Upper lobe of left lung (tissue), 6 donors: ENCODE measurements at regions not wholly inside any gene's neighbourhood (a gene's known extent, or its start where the extent isn't known, plus 50 kb on each side); places are given as distances from the start of the nearest gene placed in this dataset.

Source experiments
- ATAC-seq, 2 donors: fragments of 200-7000 bp; cut with Tn5 transposase; one replicate each; pipeline ENCODE4 v1.9.1; 2022; ENCODE audit warnings: mild to moderate bottlenecking in 2 of 2, moderate library complexity in 2 of 2; ENCODE audit not compliant: low FRiP score in 2 of 2
- DNase-seq, 2 donors: peaks; one replicate each; pipeline ENCODE4 v3.0.0-alpha.2; 2019 to 2020
- H3K27ac ChIP-seq, 4 donors: fragments of 200-600 bp; sonication (generic); one replicate each; pipeline ENCODE4 v1.5.1; 2016 to 2019
- H3K27me3 ChIP-seq, 4 donors: fragments of 200-600 bp; sonication (generic); one replicate each; pipeline ENCODE4 v1.5.1; 2017 to 2019
- H3K36me3 ChIP-seq, 4 donors: fragments of 200-600 bp; sonication (generic); one replicate each; pipeline ENCODE4 v1.5.1; 2016 to 2019
- H3K4me1 ChIP-seq, 4 donors: fragments of 200-600 bp; sonication (generic); one replicate each; pipeline ENCODE4 v1.5.1; 2018 to 2019
- H3K4me3 ChIP-seq, 4 donors: fragments of 200-600 bp; sonication (generic); one replicate each; pipeline ENCODE4 v1.5.1; 2017 to 2019; ENCODE audit warnings: mild to moderate bottlenecking in 2 of 4, moderate library complexity in 1 of 4
- H3K9me3 ChIP-seq, 4 donors: fragments of 200-600 bp; sonication (generic); one replicate each; pipeline ENCODE4 v1.5.1; 2018 to 2019
- CTCF ChIP-seq, 6 experiments: fragments of 450-650 bp in 4 of 6; fragments of 200-600 bp in 2 of 6; sonication (generic) in 2 of 6; IDR thresholded peaks; one replicate each; pipeline ENCODE4 v1.5.1; 2016 to 2019; ENCODE audit warnings: antibody characterized with exemption in 6 of 6
- EP300 ChIP-seq, 4 donors: sonication (generic); formaldehyde crosslinking; IDR thresholded peaks; one replicate each; pipeline ENCODE4 v1.5.1; 2017; ENCODE audit warnings: antibody characterized with exemption in 4 of 4, control low read depth in 2 of 4
- POLR2A ChIP-seq, 4 donors: fragments of 450-650 bp; IDR thresholded peaks; one replicate each; pipeline ENCODE4 v1.5.1; 2016 to 2017; ENCODE audit warnings: antibody characterized with exemption in 4 of 4, mild to moderate bottlenecking in 2 of 4
- POLR2AphosphoS5 ChIP-seq, 2 donors: sonication (generic); formaldehyde crosslinking; IDR thresholded peaks; one replicate each; pipeline ENCODE4 v1.5.1; 2017; ENCODE audit warnings: antibody characterized with exemption in 2 of 2
- WGBS, 2 donors: methylation state at CpG; one replicate each; pipeline ENCODE4 v1.1.5; 2017 to 2018; 5-methylcytosine and 5-hydroxymethylcytosine counted together
- donor health status: DM: no; HTN: no; CAD: no; lungs with moderate emphysema.
- donor health status: DM: no; HTN: yes; CAD: no; lungs with severe emphysema.

DNA sequence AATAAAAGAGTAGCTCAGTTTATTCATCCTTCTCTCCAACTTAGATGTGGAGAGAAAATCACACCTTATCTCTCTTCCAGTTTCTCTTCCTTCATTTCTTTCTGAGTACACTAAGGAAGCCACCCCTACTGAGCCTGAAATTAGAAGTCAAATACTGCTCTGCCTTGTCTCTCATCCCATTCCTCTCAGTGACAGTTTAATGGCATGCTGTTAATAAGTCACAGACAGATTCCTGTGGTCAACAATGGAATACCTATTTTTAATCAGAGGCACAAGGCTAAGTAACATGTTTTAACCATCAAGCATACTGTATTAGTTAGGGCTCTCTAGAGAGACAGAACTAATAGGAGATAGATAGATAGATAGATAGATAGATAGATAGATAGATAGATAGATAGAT is 253.2 kb downstream of the HTR7 start:
- Histone ChIP-seq H3K27ac (no peak overlapping the region), H3K4me1 (no peaks in the 10 kb centered on the region), H3K9me3 (no peaks in the 10 kb centered on the region), H3K36me3 (no peaks in the 10 kb centered on the region), H3K27me3 (no peaks in the 10 kb centered on the region), H3K4me3 (no peak overlapping the region)
- ATAC-seq: no peak
- no peak for TF ChIP-seq EP300 (IDR thresholded peaks at IDR 0.05)
- TF ChIP-seq CTCF (IDR thresholded peaks at IDR 0.05): no peak
- TF ChIP-seq POLR2A (IDR thresholded peaks at IDR 0.05): no peak
- no peak for TF ChIP-seq POLR2AphosphoS5 (IDR thresholded peaks at IDR 0.05)
- no peak for DNase-seq

DNA sequence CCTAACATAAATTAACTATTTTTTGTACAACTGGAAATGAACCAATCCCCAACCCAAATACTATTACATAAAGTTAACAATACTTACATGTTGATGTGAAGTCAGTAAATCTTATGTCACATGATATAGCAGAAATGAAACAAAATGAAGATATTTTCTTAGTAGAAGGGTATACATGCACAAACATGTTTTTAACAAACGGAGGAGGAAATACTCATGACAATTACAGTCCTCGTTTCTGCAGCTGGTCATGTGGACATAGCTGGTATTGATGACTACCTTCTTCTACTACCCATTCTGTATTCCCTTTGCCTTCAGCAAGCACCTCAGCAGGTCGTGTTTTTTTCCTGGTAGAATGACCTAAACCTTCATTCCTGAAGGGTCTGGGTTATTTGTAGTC is 252.3 kb downstream of the HTR7 start:
- Histone ChIP-seq H3K9me3 (no peaks in the 10 kb centered on the region), H3K36me3 (no peaks in the 10 kb centered on the region), H3K4me1 (no peaks in the 10 kb centered on the region), H3K27me3 (no peaks in the 10 kb centered on the region), H3K27ac (no peak overlapping the region), H3K4me3 (no peak overlapping the region)
- ATAC-seq (no peak), DNase-seq (no peak)
- TF ChIP-seq EP300 (IDR thresholded peaks at IDR 0.05) (no peak), POLR2A (IDR thresholded peaks at IDR 0.05) (no peak), CTCF (IDR thresholded peaks at IDR 0.05) (no peak), POLR2AphosphoS5 (IDR thresholded peaks at IDR 0.05) (no peak)
- WGBS, 2 donors: 64 to 67% methylated on average over 3 of the region's 3 CpGs

GRCh38 chr10:90612276-90612675 is 245.6 kb downstream of the HTR7 start:
- WGBS, 2 donors: 58 to 73% methylated on average over 3 of the region's 3 CpGs
- Histone ChIP-seq H3K27me3 (no peaks in the 10 kb centered on the region), H3K27ac (no peak overlapping the region), H3K4me1 (no peaks in the 10 kb centered on the region), H3K4me3 (no peak overlapping the region), H3K9me3 (no peaks in the 10 kb centered on the region), H3K36me3 (no peaks in the 10 kb centered on the region)
- no peak for DNase-seq
- ATAC-seq: no peak
- no peak for TF ChIP-seq CTCF (IDR thresholded peaks at IDR 0.05)
- TF ChIP-seq POLR2AphosphoS5 (IDR thresholded peaks at IDR 0.05): no peak
- no peak for TF ChIP-seq EP300 (IDR thresholded peaks at IDR 0.05)
- TF ChIP-seq POLR2A (IDR thresholded peaks at IDR 0.05): no peak

GRCh38 chr10:90614631-90615030 is 243.2 kb downstream of the HTR7 start:
- DNase-seq (no peak), ATAC-seq (no peak)
- TF ChIP-seq CTCF (IDR thresholded peaks at IDR 0.05) (no peak), POLR2AphosphoS5 (IDR thresholded peaks at IDR 0.05) (no peak), POLR2A (IDR thresholded peaks at IDR 0.05) (no peak), EP300 (IDR thresholded peaks at IDR 0.05) (no peak)
- H3K27ac ChIP-seq: no peak overlapping the region
- H3K4me3 ChIP-seq: no peak overlapping the region
- H3K27me3 ChIP-seq: no peaks in the 10 kb centered on the region
- H3K9me3 ChIP-seq: no peaks in the 10 kb centered on the region
- no peaks in the 10 kb centered on the region for H3K4me1 ChIP-seq
- 79 to 81% methylated on average over 1 of the region's 1 CpG for WGBS, 2 donors
- no peaks in the 10 kb centered on the region for H3K36me3 ChIP-seq

DNA sequence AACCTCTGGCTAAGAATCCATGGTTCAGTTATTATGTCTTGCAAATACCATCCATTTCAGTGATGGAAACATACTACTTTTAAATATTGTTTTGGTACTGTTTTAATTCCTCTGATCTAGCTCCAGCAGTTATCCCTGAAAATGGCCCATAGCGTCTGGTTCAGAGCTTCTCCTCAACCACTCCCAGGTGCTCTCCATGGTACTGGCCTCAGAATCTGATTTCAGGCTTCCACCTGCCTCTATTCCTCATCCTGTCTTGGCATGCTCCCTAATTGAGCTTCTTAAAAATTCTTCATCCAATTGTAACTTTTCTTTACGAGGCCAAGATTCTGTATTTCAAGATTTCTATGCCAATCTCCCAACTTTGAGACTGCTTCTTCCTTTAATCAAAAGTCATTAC is 236.3 kb downstream of the HTR7 start:
- TF ChIP-seq CTCF (IDR thresholded peaks at IDR 0.05): no peak
- TF ChIP-seq EP300 (IDR thresholded peaks at IDR 0.05): no peak
- TF ChIP-seq POLR2A (IDR thresholded peaks at IDR 0.05): no peak
- no peak for TF ChIP-seq POLR2AphosphoS5 (IDR thresholded peaks at IDR 0.05)
- Histone ChIP-seq H3K4me3 (no peak overlapping the region), H3K27ac (no peak overlapping the region), H3K36me3 (no peaks in the 10 kb centered on the region), H3K27me3 (no peaks in the 10 kb centered on the region), H3K9me3 (no peaks in the 10 kb centered on the region), H3K4me1 (no peaks in the 10 kb centered on the region)
- 28% methylated on average over 2 of the region's 2 CpGs for WGBS, 2 donors
- ATAC-seq (no peak), DNase-seq (no peak)
